ENCODE measurements at regions not wholly inside any gene's neighbourhood (a gene's known extent, or its start where the extent isn't known, plus 50 kb on each side); places are given as distances from the start of the nearest gene placed in this dataset.

DNA sequence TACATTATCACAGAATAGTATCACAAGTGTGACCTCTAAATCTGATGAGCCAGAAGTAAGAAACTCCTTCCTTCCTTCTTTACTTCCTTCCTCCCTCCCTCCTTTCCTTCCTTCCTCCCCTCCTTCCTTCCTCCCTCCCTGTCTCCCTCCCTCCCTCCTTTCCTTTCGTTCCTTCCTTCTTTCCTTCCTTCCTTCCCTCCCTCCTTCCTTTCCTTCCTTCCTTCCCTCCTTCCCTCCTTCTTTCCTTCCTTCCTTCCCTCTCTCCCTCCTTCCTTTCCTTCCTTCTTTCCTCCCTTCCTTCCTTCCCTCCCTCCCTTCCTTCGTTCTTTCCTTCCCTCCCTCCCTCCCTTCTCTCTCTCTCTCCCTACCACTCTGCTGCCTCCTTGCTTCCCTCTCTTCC, 359.2 kb downstream of the OSR1 start:
- H3K4me3 ChIP-seq (ENCODE audit: low read depth, low read length) = no peak overlapping the region
- TF ChIP-seq, protein P1, sequence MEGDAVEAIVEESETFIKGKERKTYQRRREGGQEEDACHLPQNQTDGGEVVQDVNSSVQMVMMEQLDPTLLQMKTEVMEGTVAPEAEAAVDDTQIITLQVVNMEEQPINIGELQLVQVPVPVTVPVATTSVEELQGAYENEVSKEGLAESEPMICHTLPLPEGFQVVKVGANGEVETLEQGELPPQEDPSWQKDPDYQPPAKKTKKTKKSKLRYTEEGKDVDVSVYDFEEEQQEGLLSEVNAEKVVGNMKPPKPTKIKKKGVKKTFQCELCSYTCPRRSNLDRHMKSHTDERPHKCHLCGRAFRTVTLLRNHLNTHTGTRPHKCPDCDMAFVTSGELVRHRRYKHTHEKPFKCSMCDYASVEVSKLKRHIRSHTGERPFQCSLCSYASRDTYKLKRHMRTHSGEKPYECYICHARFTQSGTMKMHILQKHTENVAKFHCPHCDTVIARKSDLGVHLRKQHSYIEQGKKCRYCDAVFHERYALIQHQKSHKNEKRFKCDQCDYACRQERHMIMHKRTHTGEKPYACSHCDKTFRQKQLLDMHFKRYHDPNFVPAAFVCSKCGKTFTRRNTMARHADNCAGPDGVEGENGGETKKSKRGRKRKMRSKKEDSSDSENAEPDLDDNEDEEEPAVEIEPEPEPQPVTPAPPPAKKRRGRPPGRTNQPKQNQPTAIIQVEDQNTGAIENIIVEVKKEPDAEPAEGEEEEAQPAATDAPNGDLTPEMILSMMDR (IDR thresholded peaks at IDR 0.05; ENCODE audit: insufficient read depth, low read length, severe bottlenecking) = no peak
- DNase-seq (ENCODE audit: low read depth) (no peak), FAIRE-seq (no peak)
- no peaks in the 10 kb centered on the region for H3K27me3 ChIP-seq (ENCODE audit: control insufficient read depth, insufficient read depth, low read length)
- no peaks in the 10 kb centered on the region for H3K36me3 ChIP-seq (ENCODE audit: control insufficient read depth, insufficient read depth, low read length)

DNA sequence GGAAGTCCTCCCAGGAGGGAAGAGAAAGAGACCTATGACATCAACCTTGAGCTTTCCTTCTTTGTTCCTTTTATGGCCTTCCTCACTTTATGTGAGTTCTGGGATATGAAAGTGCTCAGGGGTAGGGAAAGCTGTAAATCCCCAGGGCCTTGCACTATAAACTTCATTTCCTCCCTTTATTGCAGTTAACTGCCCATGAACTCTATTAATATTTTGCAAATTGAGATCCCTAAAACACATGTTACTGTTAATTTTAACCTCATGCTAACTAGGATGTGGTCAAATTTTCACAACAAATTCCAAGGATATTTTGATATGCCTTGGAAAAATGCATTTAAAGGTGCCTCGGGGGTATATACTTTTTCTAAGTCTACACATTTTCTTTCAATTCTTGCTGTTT, 359.9 kb downstream of the OSR1 start:
- no peak for FAIRE-seq
- Histone ChIP-seq H3K36me3 (ENCODE audit: control insufficient read depth, insufficient read depth, low read length) (no peaks in the 10 kb centered on the region), H3K4me3 (ENCODE audit: low read depth, low read length) (no peak overlapping the region), H3K27me3 (ENCODE audit: control insufficient read depth, insufficient read depth, low read length) (no peaks in the 10 kb centered on the region)
- TF ChIP-seq, protein P1 (IDR thresholded peaks at IDR 0.05; ENCODE audit: insufficient read depth, low read length, severe bottlenecking) = no peak
- DNase-seq (ENCODE audit: low read depth) = no peak

DNA sequence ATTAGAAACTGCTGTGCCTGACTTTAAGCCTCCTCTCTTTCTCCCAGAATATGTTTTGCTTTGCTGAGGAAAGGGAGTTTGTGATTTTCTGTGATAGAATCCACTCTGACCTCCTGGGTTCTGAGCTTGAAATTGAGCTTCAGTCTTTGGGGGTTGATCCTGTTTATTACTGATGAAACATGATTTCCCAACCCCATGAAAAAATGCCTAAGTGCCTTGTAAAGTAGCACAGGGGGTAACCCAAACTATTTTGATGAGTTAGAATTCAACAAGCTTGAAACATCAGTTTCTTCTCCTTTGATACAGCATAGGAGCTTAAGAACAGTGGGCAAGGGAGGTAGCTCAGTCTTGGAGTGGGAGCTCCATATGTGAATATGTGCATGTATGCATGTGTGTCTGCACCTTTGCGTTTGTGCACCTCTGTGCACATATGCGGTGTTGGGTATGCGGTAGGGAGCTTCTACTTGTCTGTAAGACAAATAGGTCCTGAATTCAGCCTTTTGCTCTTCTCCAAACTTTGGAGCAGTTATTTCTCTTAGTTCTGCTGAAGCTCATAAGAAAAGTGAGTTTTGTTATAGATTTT, 364.6 kb downstream of the OSR1 start:
- no peak for FAIRE-seq
- TF ChIP-seq, protein P1 (IDR thresholded peaks at IDR 0.05; ENCODE audit: insufficient read depth, low read length, severe bottlenecking) = no peak
- Histone ChIP-seq H3K36me3 (ENCODE audit: control insufficient read depth, insufficient read depth, low read length) (no peaks in the 10 kb centered on the region), H3K4me3 (ENCODE audit: low read depth, low read length) (no peak overlapping the region), H3K27me3 (ENCODE audit: control insufficient read depth, insufficient read depth, low read length) (no peaks in the 10 kb centered on the region)
- DNase-seq (ENCODE audit: low read depth) = no peak

DNA sequence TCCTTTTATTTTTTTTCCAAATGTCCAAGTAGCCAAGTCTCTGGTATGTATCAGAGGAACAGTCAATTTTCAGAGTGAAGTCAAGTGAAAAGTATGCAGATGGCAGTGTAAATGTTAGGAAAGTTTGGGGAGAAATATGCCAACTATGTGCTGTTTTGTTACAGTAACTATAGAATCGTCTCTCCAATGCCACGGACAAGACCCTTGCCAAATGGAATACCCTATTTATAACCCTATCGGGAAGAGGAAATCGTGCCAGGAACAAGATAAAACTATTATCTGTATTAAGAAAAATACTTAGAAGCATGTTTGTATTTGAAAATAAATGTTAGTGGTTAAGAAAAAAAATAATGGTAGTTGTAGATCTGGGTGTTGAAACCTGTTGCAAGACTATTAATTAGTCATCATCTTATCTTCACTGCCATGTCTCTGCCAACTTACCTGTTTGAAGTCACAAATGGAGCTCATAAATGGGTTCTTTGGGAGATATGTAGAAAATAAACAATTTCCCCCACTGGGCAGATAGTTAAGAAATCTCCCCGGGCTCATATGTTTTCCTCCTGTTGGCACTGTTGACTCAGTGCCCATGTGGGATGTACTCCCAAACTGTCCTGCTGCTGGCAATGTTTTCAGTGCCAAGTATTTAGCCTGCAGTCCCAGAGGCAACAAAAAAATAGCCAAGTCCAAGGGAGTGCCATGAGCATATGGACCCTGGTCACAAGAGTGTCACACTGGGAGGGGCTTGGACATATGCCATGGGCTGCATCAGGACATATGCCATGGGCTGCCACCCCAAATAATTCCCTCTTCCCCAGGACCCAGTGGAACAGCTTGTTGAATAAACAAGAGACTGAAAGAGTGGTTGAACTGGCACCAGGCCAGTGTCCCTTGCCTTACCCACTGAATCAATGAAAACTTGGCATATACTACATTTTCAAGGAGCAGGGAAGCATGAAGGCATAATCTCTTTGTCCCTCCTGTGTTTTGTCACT, 366.9 kb downstream of the OSR1 start:
- no peaks in the 10 kb centered on the region for H3K27me3 ChIP-seq (ENCODE audit: control insufficient read depth, insufficient read depth, low read length)
- FAIRE-seq (no peak), DNase-seq (ENCODE audit: low read depth) (peak; percentile 79)
- H3K36me3 ChIP-seq (ENCODE audit: control insufficient read depth, insufficient read depth, low read length) = no peaks in the 10 kb centered on the region
- TF ChIP-seq, protein P1 (IDR thresholded peaks at IDR 0.05; ENCODE audit: insufficient read depth, low read length, severe bottlenecking) = no peak
- no peak overlapping the region for H3K4me3 ChIP-seq (ENCODE audit: low read depth, low read length)

DNA sequence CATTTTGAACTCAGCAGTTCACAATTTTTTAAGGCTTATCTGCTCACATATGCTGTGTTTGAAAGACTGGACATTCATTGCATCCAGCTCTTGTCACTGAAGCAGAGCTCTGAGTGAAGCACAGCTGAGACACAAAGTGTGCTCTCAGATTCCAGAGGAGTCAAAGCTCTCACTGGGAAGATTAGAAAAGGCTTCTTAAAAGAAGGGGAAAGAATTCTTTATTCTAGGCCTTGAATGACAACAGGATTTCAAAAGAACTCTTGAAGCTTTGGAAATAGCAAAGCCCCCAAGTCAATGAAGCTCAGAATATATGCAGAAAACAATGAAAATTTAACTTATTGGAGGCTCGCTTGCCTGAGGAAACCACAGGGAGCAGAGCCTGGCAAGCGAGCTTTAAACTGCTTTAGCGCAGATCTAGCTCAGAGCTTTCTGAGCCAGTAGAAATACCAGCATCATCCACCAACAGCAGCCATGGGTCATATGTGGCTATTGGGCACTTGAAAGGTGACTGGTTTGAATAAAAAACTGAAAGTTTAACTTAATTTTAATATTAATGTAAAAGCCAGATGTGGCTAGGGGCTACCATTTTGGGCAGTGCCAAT, 369.7 kb downstream of the OSR1 start:
- Histone ChIP-seq H3K36me3 (ENCODE audit: control insufficient read depth, insufficient read depth, low read length) (no peaks in the 10 kb centered on the region), H3K27me3 (ENCODE audit: control insufficient read depth, insufficient read depth, low read length) (no peaks in the 10 kb centered on the region), H3K4me3 (ENCODE audit: low read depth, low read length) (no peak overlapping the region)
- no peak for DNase-seq (ENCODE audit: low read depth)
- no peak for FAIRE-seq
- TF ChIP-seq, protein P1 (IDR thresholded peaks at IDR 0.05; ENCODE audit: insufficient read depth, low read length, severe bottlenecking) = no peak
